ENCODE measurements at regions not wholly inside any gene's neighbourhood (a gene's known extent, or its start where the extent isn't known, plus 50 kb on each side); places are given as distances from the start of the nearest gene placed in this dataset.

- DNase-seq, result peak in 18 of 51 donors; percentile 8 to 57 (median 22)
These were observed 117.4 kb downstream of the IRF8 start for GRCh38 chr16:86016201-86016965.

- no peak for DNase-seq
These were observed 119.1 kb downstream of the IRF8 start for GRCh38 chr16:86018071-86018470.

GRCh38 chr16:86018487-86018886 lies 119.5 kb downstream of the IRF8 start:
- DNase-seq, result peak in 14 of 51 donors; percentile 9 to 52 (median 24)

DNA sequence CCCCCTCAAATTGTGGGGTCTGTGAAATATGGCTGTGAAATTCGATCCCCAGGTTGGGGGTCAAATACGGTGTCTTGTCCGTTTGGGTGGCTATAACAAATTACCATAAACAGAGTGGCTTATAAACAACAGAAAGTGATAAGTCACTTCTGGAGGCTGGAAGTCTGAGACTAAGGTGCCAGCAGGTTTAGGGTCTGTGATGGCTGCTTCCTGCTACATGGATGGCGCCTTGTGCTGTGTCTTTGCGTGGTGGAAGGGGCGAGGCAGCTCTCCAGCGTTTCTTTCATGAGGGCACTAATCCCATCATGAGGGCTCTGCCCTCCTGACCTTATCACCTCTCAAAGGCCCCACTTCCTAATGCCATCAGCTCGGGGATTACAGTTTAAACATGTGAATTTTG lies 120.0 kb downstream of the IRF8 start:
- no peak for DNase-seq

GRCh38 chr16:86019446-86020047 lies 120.6 kb downstream of the IRF8 start:
- no peak for DNase-seq

- no peak for DNase-seq
These were observed 122.0 kb downstream of the IRF8 start for GRCh38 chr16:86020971-86021370.

- no peak for DNase-seq
These were observed 123.5 kb downstream of the IRF8 start for GRCh38 chr16:86022381-86022960.

- no peak for DNase-seq
These were observed 125.2 kb downstream of the IRF8 start for GRCh38 chr16:86024210-86024609.

GRCh38 chr16:86025706-86026105 lies 126.7 kb downstream of the IRF8 start:
- DNase-seq, result no peak

DNA sequence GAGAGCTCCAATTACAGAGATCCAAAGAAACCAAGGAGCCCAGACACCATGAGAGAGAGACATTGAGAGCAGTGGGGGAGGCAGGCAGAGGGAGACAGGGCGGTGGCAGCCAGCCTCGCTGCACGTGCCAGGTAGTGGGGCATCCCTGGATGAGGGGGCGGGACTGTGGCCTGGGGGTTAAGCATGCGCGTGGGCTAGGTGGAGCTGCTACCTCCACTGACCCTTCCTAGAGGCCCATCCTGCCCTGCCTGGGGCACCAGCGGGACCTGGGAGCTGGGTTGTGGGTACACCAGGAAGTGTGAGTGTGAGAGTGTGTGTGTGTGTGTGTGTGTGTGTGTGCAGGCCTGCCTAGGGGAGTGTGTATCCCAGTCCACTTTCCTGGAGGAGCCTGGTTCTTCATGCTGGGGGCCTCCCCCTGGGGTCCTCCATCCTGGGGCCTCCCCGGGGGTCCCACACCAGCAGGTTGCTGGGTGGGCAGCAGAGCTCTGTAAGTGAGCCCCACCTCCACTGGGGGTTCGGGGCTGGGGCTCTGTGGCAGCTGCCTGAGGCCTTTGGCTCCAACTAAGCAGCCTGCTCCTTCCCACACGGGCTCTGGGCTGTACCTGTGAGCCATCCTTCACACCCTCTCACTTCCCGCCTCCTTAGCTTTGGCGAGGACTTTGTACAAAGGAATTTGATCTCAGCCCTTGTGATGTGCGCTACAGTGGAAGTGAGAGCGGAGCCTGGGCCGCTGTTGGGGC lies 127.4 kb downstream of the IRF8 start:
- no peak for DNase-seq

DNA sequence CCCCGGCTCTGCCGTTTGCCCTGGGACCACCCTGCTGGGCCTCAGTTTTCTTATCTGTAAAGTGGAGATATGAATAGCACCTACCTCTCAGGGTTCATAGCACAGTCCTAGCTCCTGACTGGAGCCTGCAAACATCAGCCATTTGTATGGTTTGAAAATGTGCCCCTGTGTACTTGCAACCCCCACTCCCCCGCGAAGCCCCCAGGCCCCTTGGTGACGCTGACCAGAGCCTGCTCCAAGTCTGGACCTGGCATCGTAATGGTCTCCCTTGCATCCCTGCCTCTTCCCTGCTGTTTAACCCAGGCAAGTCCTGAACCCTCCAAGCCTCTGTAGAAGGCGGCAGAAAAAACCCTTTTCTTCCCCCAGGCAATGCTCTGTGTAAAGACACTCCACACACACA lies 128.0 kb downstream of the IRF8 start:
- no peak for DNase-seq

DNA sequence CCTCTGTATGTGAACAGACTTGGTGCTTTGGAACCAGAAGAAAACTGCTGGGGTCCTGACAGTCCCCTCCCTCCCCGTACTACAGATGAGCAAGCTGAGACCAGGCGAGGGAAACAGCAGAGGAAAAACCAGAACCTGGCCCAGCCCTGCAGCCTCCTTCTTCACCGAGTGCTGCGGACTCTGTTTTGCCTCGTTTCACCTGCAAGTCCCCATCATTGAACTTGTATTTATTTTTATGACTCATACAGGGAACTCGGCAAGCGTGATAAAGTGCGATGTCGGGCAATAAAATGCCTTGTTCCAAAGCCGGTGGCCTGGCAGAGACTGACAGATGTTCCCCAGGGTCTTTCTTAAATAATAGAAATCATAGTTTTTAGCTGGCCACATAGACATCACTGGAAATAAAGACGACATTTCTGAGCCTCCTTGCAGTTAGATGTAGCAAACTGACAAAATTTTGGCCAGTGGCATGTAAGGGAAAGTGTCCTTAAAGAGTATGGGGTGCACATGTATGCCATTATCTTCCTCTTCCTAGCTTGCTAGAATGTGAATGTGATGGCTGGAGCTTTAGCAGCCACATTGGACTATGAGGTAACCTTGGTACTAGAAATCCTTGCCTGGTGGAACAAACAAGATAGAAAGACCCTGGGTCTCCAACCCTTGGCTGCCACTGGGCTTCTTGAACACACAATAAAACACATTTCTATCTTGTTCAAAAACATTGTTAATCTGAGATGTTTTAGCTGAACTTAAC lies 128.6 kb downstream of the IRF8 start:
- DNase-seq, result no peak

DNA sequence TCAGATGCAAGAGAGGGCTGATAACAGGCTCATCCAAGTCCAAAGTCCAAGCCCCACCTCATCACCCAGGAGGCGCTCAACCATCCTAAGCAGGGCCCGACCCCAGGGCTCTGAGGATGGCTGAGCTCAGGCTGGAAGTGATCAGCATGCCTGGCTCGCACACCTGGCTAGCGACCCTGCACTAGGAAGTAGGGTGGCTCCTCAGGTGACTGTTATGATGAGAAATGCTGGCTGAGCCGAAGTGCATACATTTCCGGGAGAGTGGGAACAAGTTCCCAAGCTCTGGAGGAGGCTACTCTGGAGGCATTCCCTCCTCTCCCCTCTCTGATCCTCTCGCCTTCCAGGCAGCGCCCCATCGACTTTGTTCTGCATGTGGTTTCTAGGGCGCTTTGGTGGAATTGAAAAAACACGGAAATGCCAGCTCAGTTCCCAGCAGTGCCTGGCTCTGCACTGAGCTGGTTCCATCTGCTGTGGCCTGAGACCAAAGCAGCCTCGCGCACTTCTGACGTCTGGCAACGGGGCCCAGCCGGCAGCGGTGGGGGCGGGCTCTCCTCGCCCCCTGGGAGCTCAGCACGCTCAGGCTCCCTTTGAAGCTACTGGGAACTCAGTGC lies 130.3 kb downstream of the IRF8 start:
- peak in 40 of 51 donors; percentile 9 to 82 (median 57) for DNase-seq

DNA sequence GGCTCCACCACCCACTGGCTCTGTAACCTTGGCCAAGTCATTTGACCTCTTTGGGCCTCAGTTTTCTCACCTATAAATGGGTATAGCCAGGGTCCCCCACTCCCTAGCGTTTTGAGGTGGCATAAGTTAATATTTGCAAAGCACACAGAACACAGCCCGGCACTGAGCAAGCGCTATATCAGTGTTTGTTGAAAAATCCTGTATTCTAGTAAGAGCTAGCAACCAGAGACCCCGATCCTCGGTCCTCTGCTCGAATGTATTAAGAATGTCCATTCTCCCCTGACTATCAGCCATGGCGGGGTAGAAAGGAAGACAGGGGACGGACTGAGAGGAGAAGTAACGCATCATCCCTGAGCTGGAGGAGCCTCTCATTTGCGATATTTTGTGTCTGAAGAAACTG lies 131.2 kb downstream of the IRF8 start:
- DNase-seq, result no peak

GRCh38 chr16:86031141-86031678 lies 132.2 kb downstream of the IRF8 start:
- DNase-seq, result no peak

DNA sequence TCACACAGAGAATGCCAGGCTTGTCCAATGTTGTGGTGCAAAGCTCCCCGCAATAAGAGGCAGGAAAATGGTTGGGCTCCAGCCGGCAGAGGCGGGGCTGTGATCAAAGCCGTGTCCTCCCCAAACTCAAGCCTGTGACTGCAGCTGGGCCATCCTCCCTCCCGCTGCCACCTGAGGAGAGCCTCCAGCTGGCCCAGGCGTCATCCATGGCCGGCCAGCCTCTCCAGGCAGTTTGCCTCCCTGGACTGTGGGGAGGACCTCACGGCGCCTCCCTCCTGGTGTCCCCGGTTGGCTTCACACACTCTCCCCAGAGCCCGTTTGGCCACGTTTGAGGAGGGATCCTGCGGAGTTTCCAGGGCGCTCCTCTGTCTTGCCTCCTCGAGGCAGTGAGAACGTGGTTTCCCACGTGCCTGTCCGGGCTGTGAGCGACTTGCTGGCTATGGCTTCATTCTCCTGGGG lies 134.1 kb downstream of the IRF8 start:
- DNase-seq, result peak in 34 of 51 donors; percentile 8 to 73 (median 42)

- no peak for DNase-seq
These were observed 135.0 kb downstream of the IRF8 start for GRCh38 chr16:86033971-86034370.

DNA sequence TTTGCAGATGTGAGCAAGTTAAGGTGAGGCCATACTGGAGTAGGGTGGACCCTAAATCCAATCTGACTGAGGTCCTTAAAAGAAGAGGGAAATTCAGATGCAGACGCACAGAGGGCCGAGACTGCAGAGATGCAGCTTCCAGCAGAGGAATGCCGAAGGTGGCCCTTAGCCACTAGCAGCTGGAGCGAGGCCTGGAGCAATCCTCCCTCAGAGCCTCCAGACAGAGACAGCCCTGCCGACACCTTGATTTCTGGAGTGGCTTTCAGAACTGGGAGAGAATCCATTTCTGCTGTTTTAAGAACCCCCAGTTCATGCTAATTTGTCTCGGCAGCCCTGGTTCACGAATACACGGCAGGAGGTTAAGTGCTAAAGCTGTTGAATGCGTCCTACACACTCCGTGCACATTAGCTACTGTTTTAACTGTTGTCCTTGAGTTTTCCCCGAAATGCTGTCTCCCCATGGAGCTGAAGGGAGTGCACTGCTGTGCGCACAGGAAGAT lies 135.5 kb downstream of the IRF8 start:
- DNase-seq, result no peak

GRCh38 chr16:86035906-86036305 lies 136.9 kb downstream of the IRF8 start:
- DNase-seq, result no peak

Data from hypothalamus (tissue), 51 donors.